Prostate gland (tissue), 2 donors: ENCODE measurements at regions not wholly inside any gene's neighbourhood (a gene's known extent, or its start where the extent isn't known, plus 50 kb on each side); places are given as distances from the start of the nearest gene placed in this dataset.

Source experiments
- DNase-seq: peaks from one replicate; pipeline ENCODE4 v3.0.0-alpha.2; 2019; ENCODE audit warnings: low spot score
- H3K27ac ChIP-seq, 2 donors: fragments of 200-600 bp; sonication (generic); 2 replicates each; pipeline ENCODE4 v1.5.1; 2017 to 2019
- H3K27me3 ChIP-seq: fragments of 200-600 bp; sonication (generic); replicated peaks from 2 replicates; pipeline ENCODE4 v1.5.1; 2019; ENCODE audit not compliant: insufficient read depth
- H3K36me3 ChIP-seq, 2 donors: fragments of 200-600 bp; sonication (generic); 1 replicate in 1 of 2; 2 replicates in 1 of 2; pipeline versions ENCODE4 v1.5.1 to v1.8.1; 2017 to 2019
- H3K4me1 ChIP-seq: fragments of 200-600 bp; sonication (generic); replicated peaks from 2 replicates; pipeline ENCODE4 v1.5.1; 2019
- H3K4me3 ChIP-seq, 2 donors: fragments of 200-600 bp; sonication (generic); 2 replicates each; pipeline ENCODE4 v1.5.1; 2017 to 2019
- H3K9me3 ChIP-seq: fragments of 200-600 bp; sonication (generic); 2 replicates; pipeline ENCODE4 v1.5.1; 2017
- POLR2A ChIP-seq: fragments of 450-650 bp; IDR thresholded peaks from one replicate; pipeline ENCODE4 v1.6.1; 2016; ENCODE audit warnings: antibody characterized with exemption, mild to moderate bottlenecking
- POLR2AphosphoS5 ChIP-seq: sonication (generic); formaldehyde crosslinking; IDR thresholded peaks from one replicate; pipeline ENCODE4 v1.6.1; 2017; ENCODE audit warnings: antibody characterized with exemption
- WGBS: methylation state at CpG from one replicate; pipeline ENCODE4 v1.1.5; 2018; 5-methylcytosine and 5-hydroxymethylcytosine counted together
- intact Hi-C: fragments of 100-400 bp; cut with DNase I; formaldehyde crosslinking; loops from one replicate; pipeline ENCODE4 v1.14.2; 2022
- TF ChIP-seq, protein P1 (sequence below), 4 experiments: fragments of 200-600 bp in 2 of 4; fragments of 450-650 bp in 2 of 4; sonication (generic) in 2 of 4; IDR thresholded peaks; 1 replicate in 3 of 4; 2 replicates in 1 of 4; pipeline ENCODE4 v1.5.1; 2016 to 2019; ENCODE audit warnings: antibody characterized with exemption in 4 of 4, mild to moderate bottlenecking in 2 of 4, moderate library complexity in 2 of 4

DNA sequence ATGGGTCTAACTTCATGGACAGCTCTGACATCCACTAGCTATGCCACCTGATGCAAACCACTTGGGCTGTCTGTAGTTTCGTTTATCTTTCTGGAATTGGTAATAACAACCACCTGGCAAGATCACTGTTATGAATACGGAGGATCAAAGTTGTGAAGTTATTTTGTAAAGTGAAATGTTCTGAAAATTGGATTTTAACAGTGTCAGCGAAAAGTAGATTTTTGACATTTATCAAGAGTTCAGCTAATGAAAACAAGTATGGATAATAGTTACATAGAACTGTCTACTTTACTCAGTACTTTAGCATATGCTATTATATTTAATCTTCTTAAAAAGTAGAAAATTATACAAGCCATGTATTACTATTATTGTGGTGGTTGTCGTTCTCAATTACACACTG, 813.8 kb downstream of the RNF144A start:
- Histone ChIP-seq H3K36me3 (no peaks in the 10 kb centered on the region), H3K4me3 (no peak overlapping the region), H3K9me3 (no peaks in the 10 kb centered on the region), H3K27me3 (no peaks in the 10 kb centered on the region), H3K27ac (no peak overlapping the region), H3K4me1 (no peaks in the 10 kb centered on the region)
- intact Hi-C loops: no loop called here
- 92% methylated on average over 4 of the region's 4 CpGs for WGBS
- no peak for TF ChIP-seq POLR2AphosphoS5
- TF ChIP-seq, protein P1, sequence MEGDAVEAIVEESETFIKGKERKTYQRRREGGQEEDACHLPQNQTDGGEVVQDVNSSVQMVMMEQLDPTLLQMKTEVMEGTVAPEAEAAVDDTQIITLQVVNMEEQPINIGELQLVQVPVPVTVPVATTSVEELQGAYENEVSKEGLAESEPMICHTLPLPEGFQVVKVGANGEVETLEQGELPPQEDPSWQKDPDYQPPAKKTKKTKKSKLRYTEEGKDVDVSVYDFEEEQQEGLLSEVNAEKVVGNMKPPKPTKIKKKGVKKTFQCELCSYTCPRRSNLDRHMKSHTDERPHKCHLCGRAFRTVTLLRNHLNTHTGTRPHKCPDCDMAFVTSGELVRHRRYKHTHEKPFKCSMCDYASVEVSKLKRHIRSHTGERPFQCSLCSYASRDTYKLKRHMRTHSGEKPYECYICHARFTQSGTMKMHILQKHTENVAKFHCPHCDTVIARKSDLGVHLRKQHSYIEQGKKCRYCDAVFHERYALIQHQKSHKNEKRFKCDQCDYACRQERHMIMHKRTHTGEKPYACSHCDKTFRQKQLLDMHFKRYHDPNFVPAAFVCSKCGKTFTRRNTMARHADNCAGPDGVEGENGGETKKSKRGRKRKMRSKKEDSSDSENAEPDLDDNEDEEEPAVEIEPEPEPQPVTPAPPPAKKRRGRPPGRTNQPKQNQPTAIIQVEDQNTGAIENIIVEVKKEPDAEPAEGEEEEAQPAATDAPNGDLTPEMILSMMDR (IDR thresholded peaks at IDR 0.05): no peak
- TF ChIP-seq POLR2A: no peak
- no peak for DNase-seq

GRCh38 chr2:7732497-7732896, 815.3 kb downstream of the RNF144A start:
- Histone ChIP-seq H3K36me3 (no peaks in the 10 kb centered on the region), H3K27me3 (no peaks in the 10 kb centered on the region), H3K4me3 (no peak overlapping the region), H3K9me3 (no peaks in the 10 kb centered on the region), H3K27ac (no peak overlapping the region), H3K4me1 (no peaks in the 10 kb centered on the region)
- 94% methylated on average over 5 of the region's 5 CpGs for WGBS
- DNase-seq: no peak
- intact Hi-C loops: no loop called here
- TF ChIP-seq, protein P1 (IDR thresholded peaks at IDR 0.05): no peak
- TF ChIP-seq POLR2A: no peak

- no peaks in the 10 kb centered on the region for H3K4me1 ChIP-seq
- no peak overlapping the region for H3K27ac ChIP-seq
- 66% methylated on average over 6 of the region's 6 CpGs for WGBS
- DNase-seq: no peak
- no peaks in the 10 kb centered on the region for H3K36me3 ChIP-seq
- TF ChIP-seq, protein P1 (IDR thresholded peaks at IDR 0.05): no peak
- TF ChIP-seq POLR2AphosphoS5: no peak
- no peak for TF ChIP-seq POLR2A
- H3K4me3 ChIP-seq: no peak overlapping the region
- intact Hi-C loops: no loop called here
- H3K27me3 ChIP-seq: no peaks in the 10 kb centered on the region
- H3K9me3 ChIP-seq: no peaks in the 10 kb centered on the region
These were observed 819.6 kb downstream of the RNF144A start for GRCh38 chr2:7736646-7737305.

DNA sequence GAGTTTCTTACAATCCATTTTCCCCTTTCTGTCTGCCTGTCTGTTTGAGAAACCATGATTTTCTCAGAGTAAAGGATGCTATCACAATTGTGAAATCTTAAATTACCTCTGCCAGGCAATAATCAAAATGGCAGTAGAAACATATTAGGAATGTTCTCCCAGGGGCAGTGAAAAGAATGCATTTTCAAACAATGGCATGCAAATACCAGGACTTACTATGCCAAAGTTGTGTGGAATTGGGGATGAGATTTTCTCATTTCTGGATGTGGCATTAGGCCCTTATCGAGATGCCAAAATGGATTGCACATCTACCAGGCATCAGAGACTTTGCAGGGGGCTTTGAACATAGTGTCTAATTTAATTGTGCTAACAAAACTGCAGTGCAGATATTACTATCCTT, 821.4 kb downstream of the RNF144A start:
- no peak for TF ChIP-seq POLR2AphosphoS5
- TF ChIP-seq, protein P1 (IDR thresholded peaks at IDR 0.05): no peak
- TF ChIP-seq POLR2A: no peak
- 96% methylated on average over 1 of the region's 1 CpG for WGBS
- intact Hi-C loops: no loop called here
- Histone ChIP-seq H3K27me3 (no peaks in the 10 kb centered on the region), H3K9me3 (no peaks in the 10 kb centered on the region), H3K27ac (no peak overlapping the region), H3K36me3 (no peaks in the 10 kb centered on the region), H3K4me1 (no peaks in the 10 kb centered on the region), H3K4me3 (no peak overlapping the region)
- DNase-seq: no peak

GRCh38 chr2:7740114-7740513, 822.9 kb downstream of the RNF144A start:
- TF ChIP-seq POLR2A: no peak
- no peak for TF ChIP-seq POLR2AphosphoS5
- TF ChIP-seq, protein P1 (IDR thresholded peaks at IDR 0.05): no peak
- Histone ChIP-seq H3K4me3 (no peak overlapping the region), H3K27me3 (no peaks in the 10 kb centered on the region), H3K27ac (no peak overlapping the region), H3K9me3 (no peaks in the 10 kb centered on the region), H3K36me3 (no peaks in the 10 kb centered on the region), H3K4me1 (no peaks in the 10 kb centered on the region)
- 86% methylated on average over 2 of the region's 2 CpGs for WGBS
- intact Hi-C loops: no loop called here
- no peak for DNase-seq
